ENCODE measurements at regions not wholly inside any gene's neighbourhood (a gene's known extent, or its start where the extent isn't known, plus 50 kb on each side); places are given as distances from the start of the nearest gene placed in this dataset.
"Not testable (repeated sequence)": the region's sequence is repeated elsewhere in the genome, so short reads cannot be mapped to it uniquely, and the experiment has no call there.

GRCh38 chr14:40727107-40727506, 879.6 kb upstream of the LRFN5 start:
- DNase-seq (ENCODE audit: low read depth, low spot score): no peak

GRCh38 chr14:40713387-40713786, 893.3 kb upstream of the LRFN5 start:
- DNase-seq (ENCODE audit: low read depth, low spot score): no peak

GRCh38 chr14:40697231-40697630, 909.4 kb upstream of the LRFN5 start:
- no peak for DNase-seq (ENCODE audit: low read depth, low spot score)

- no peak for DNase-seq (ENCODE audit: low read depth, low spot score)
Observed at GRCh38 chr14:40694023-40694422, 912.7 kb upstream of the LRFN5 start.

GRCh38 chr14:40691066-40691465, 915.6 kb upstream of the LRFN5 start:
- no peak for DNase-seq (ENCODE audit: low read depth, low spot score)

- no peak for DNase-seq (ENCODE audit: low read depth, low spot score)
Observed at GRCh38 chr14:40685764-40686163, 920.9 kb upstream of the LRFN5 start.

GRCh38 chr14:40684328-40684727, 922.3 kb upstream of the LRFN5 start:
- DNase-seq (ENCODE audit: low read depth, low spot score): no peak

- peak; percentile 79 for DNase-seq (ENCODE audit: low read depth, low spot score)
Observed at GRCh38 chr14:40682131-40682913, 924.4 kb upstream of the LRFN5 start.

GRCh38 chr14:40679256-40679655, 927.4 kb upstream of the LRFN5 start:
- DNase-seq (ENCODE audit: low read depth, low spot score): no peak

GRCh38 chr14:40677206-40677605, 929.5 kb upstream of the LRFN5 start:
- DNase-seq (ENCODE audit: low read depth, low spot score): not testable (repeated sequence)

GRCh38 chr14:40674502-40674901, 932.2 kb upstream of the LRFN5 start:
- no peak for DNase-seq (ENCODE audit: low read depth, low spot score)

GRCh38 chr14:40656311-40656710, 950.4 kb upstream of the LRFN5 start:
- no peak for DNase-seq (ENCODE audit: low read depth, low spot score)

GRCh38 chr14:40652089-40652691, 954.5 kb upstream of the LRFN5 start:
- no peak for DNase-seq (ENCODE audit: low read depth, low spot score)

GRCh38 chr14:40630471-40630870, 976.2 kb upstream of the LRFN5 start:
- DNase-seq (ENCODE audit: low read depth, low spot score): no peak

- DNase-seq (ENCODE audit: low read depth, low spot score): peak; percentile 92
Observed at GRCh38 chr14:40629551-40630137, 977.0 kb upstream of the LRFN5 start.

GRCh38 chr14:40629144-40629543, 977.5 kb upstream of the LRFN5 start:
- DNase-seq (ENCODE audit: low read depth, low spot score): peak; percentile 28

- DNase-seq (ENCODE audit: low read depth, low spot score): no peak
Observed at GRCh38 chr14:40623643-40624042, 983.0 kb upstream of the LRFN5 start.

GRCh38 chr14:40618225-40618898, 988.3 kb upstream of the LRFN5 start:
- no peak for DNase-seq (ENCODE audit: low read depth, low spot score)

- DNase-seq (ENCODE audit: low read depth, low spot score): no peak
Observed at GRCh38 chr14:40616579-40616978, 990.1 kb upstream of the LRFN5 start.

- DNase-seq (ENCODE audit: low read depth, low spot score): no peak
Observed at GRCh38 chr14:40601063-40601462, 1005.6 kb upstream of the LRFN5 start.

- no peak for DNase-seq (ENCODE audit: low read depth, low spot score)
Observed at GRCh38 chr14:40599725-40600124, 1007.0 kb upstream of the LRFN5 start.

GRCh38 chr14:40581264-40581663, 1025.4 kb upstream of the LRFN5 start:
- no peak for DNase-seq (ENCODE audit: low read depth, low spot score)

Measured in ELF-1 (cell line).